ENCODE measurements at regions not wholly inside any gene's neighbourhood (a gene's known extent, or its start where the extent isn't known, plus 50 kb on each side); places are given as distances from the start of the nearest gene placed in this dataset.

GRCh38 chr1:106254748-106255147 is 801.7 kb upstream of the PRMT6 start:
- H4K20me1 ChIP-seq (ENCODE audit: insufficient read depth, low read length), result no peaks in the 10 kb centered on the region
- CTCF ChIA-PET (ENCODE audit: low intra/inter-chr PET ratio, low total read pairs), result no interaction called here
- 36% methylated on average over 1 of the region's 1 CpG for WGBS (ENCODE audit: low lambda C conversion rate)
- POLR2A ChIA-PET, result no interaction called here
- DNase-seq (ENCODE audit: low spot score) (no peak), FAIRE-seq (no peak), ATAC-seq (no peak)
- no peaks in the 10 kb centered on the region for H3K27me3 ChIP-seq (ENCODE audit: control insufficient read depth in 1 of 2, insufficient read depth in 2 of 2, low read length in 2 of 2)
- H3K36me3 ChIP-seq (replicated peaks in 1 of 2; ENCODE audit: control insufficient read depth in 1 of 2, insufficient read depth in 2 of 2, low read length in 2 of 2), result no peaks in the 10 kb centered on the region
- no peaks in the 10 kb centered on the region for H3K4me1 ChIP-seq (ENCODE audit: insufficient read depth, low read length)
- H3K79me2 ChIP-seq (ENCODE audit: insufficient read depth, low read length), result no peaks in the 10 kb centered on the region
- intact Hi-C loops (cut with micrococcal nuclease; ENCODE audit: unreplicated experiment), result no loop called here
- BruUV-seq (replicated peaks), result no TSS peak
- no peak overlapping the region for H2AFZ ChIP-seq (ENCODE audit: low read length)
- in situ Hi-C loops (cut with HindIII; ENCODE audit: extremely low pct_ligation_motif_present, low pct_unique_long_range_greater_than_20kb), result no loop called here
- H3K4me2 ChIP-seq (ENCODE audit: low read depth, low read length), result no peak overlapping the region
- peaks cover 74% of the 10 kb centered on the region for H3K9me3 ChIP-seq (ENCODE audit: low read length)
- TF ChIP-seq ATF7 (IDR thresholded peaks at IDR 0.05) (peak; percentile 70), ATF7 (CRISPR knock-in tag; IDR thresholded peaks at IDR 0.05) (no peak), ZNF460 (CRISPR knock-in tag; IDR thresholded peaks at IDR 0.05; ENCODE audit: borderline replicate concordance) (no peak), CREB1 (IDR thresholded peaks at IDR 0.05) (0 out of 2 replicates have a peak, but pooled peaks have one; percentile 11), CREB1 (CRISPR knock-in tag; IDR thresholded peaks at IDR 0.05) (no peak)
- no peak overlapping the region for H3K27ac ChIP-seq (ENCODE audit: extremely low read length, insufficient read depth, low read length)
- no peak overlapping the region for H3K4me3 ChIP-seq (replicated peaks in 1 of 3; ENCODE audit: insufficient read depth in 1 of 3, low read depth in 2 of 3, low read length in 3 of 3)
- H3K9ac ChIP-seq (ENCODE audit: insufficient read depth, low read depth, low read length), result no peak overlapping the region

DNA sequence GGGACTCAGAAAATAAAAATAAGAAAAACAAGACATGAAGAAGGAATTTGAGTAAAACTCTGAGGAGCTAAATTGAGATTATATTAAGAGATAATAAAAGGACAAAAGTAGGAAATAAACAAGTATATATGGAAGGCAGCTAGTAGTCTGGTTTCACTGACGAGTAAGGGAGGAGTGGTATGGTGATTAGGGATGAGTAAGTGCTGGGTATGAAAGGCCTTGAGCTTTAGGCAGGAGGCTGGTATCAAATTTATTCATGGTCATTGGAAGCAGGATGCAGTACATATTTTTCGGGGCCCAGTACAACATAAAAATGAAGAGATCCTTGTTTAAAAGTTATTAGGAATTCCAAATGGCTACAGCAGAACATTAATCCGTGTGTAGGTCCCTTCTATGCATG is 789.7 kb upstream of the PRMT6 start:
- ATAC-seq (no peak), DNase-seq (ENCODE audit: low spot score) (no peak), FAIRE-seq (no peak)
- no peaks in the 10 kb centered on the region; a peak in 1 of 5 replicates for H3K27me3 ChIP-seq (ENCODE audit: control insufficient read depth in 1 of 2, insufficient read depth in 2 of 2, low read length in 2 of 2)
- WGBS (ENCODE audit: low lambda C conversion rate), result 2% methylated on average over 3 of the region's 3 CpGs
- no peaks in the 10 kb centered on the region for H3K36me3 ChIP-seq (replicated peaks in 1 of 2; ENCODE audit: control insufficient read depth in 1 of 2, insufficient read depth in 2 of 2, low read length in 2 of 2)
- H3K79me2 ChIP-seq (ENCODE audit: insufficient read depth, low read length), result no peaks in the 10 kb centered on the region
- H3K9me3 ChIP-seq (ENCODE audit: low read length), result peaks cover 84% of the 10 kb centered on the region
- no peak overlapping the region for H2AFZ ChIP-seq (ENCODE audit: low read length)
- POLR2A ChIA-PET, result no interaction called here
- H3K27ac ChIP-seq (ENCODE audit: extremely low read length, insufficient read depth, low read length), result no peak overlapping the region
- no peak overlapping the region for H3K9ac ChIP-seq (ENCODE audit: insufficient read depth, low read depth, low read length)
- intact Hi-C loops (cut with micrococcal nuclease; ENCODE audit: unreplicated experiment), result no loop called here
- H4K20me1 ChIP-seq (ENCODE audit: insufficient read depth, low read length), result no peaks in the 10 kb centered on the region
- H3K4me3 ChIP-seq (replicated peaks in 1 of 3; ENCODE audit: insufficient read depth in 1 of 3, low read depth in 2 of 3, low read length in 3 of 3), result no peak overlapping the region
- no TSS peak for BruUV-seq (replicated peaks)
- H3K4me2 ChIP-seq (ENCODE audit: low read depth, low read length), result no peak overlapping the region
- CTCF ChIA-PET (ENCODE audit: low intra/inter-chr PET ratio, low total read pairs), result no interaction called here
- in situ Hi-C loops (cut with HindIII; ENCODE audit: extremely low pct_ligation_motif_present, low pct_unique_long_range_greater_than_20kb), result no loop called here
- H3K4me1 ChIP-seq (ENCODE audit: insufficient read depth, low read length), result no peaks in the 10 kb centered on the region
- TF ChIP-seq SALL2 (CRISPR knock-in tag; IDR thresholded peaks at IDR 0.05) (no peak), IRF9 (CRISPR knock-in tag; IDR thresholded peaks at IDR 0.05; ENCODE audit: borderline replicate concordance) (no peak), LCORL (IDR thresholded peaks at IDR 0.05) (no peak), LCORL (CRISPR knock-in tag; IDR thresholded peaks at IDR 0.05) (no peak), ZBTB21 (CRISPR knock-in tag; IDR thresholded peaks at IDR 0.05) (no peak), ETV5 (CRISPR knock-in tag; IDR thresholded peaks at IDR 0.05; ENCODE audit: borderline replicate concordance) (no peak), ZFP36L1 (CRISPR knock-in tag; IDR thresholded peaks at IDR 0.05) (no peak), FOXJ3 (CRISPR knock-in tag; IDR thresholded peaks at IDR 0.05; ENCODE audit: borderline replicate concordance) (no peak), ZNF256 (CRISPR knock-in tag; conservative IDR thresholded peaks at IDR 0.05) (no peak), NR0B2 (CRISPR knock-in tag; IDR thresholded peaks at IDR 0.05) (no peak), ZNF124 (CRISPR knock-in tag; IDR thresholded peaks at IDR 0.05) (no peak), ZNF670 (CRISPR knock-in tag; IDR thresholded peaks at IDR 0.05; ENCODE audit: borderline replicate concordance) (no peak)
- TF ChIP-seq, protein P1, sequence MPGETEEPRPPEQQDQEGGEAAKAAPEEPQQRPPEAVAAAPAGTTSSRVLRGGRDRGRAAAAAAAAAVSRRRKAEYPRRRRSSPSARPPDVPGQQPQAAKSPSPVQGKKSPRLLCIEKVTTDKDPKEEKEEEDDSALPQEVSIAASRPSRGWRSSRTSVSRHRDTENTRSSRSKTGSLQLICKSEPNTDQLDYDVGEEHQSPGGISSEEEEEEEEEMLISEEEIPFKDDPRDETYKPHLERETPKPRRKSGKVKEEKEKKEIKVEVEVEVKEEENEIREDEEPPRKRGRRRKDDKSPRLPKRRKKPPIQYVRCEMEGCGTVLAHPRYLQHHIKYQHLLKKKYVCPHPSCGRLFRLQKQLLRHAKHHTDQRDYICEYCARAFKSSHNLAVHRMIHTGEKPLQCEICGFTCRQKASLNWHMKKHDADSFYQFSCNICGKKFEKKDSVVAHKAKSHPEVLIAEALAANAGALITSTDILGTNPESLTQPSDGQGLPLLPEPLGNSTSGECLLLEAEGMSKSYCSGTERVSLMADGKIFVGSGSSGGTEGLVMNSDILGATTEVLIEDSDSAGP (CRISPR knock-in tag; IDR thresholded peaks at IDR 0.05; ENCODE audit: borderline replicate concordance), result no peak
- TF ChIP-seq, protein P2, sequence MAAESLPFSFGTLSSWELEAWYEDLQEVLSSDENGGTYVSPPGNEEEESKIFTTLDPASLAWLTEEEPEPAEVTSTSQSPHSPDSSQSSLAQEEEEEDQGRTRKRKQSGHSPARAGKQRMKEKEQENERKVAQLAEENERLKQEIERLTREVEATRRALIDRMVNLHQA (CRISPR knock-in tag; IDR thresholded peaks at IDR 0.05), result no peak
